Lung (tissue), 11 donors: ENCODE measurements at regions not wholly inside any gene's neighbourhood (a gene's known extent, or its start where the extent isn't known, plus 50 kb on each side); places are given as distances from the start of the nearest gene placed in this dataset.

ENCODE experiments used
- ATAC-seq: fragments of 200-7000 bp; cut with Tn5 transposase; one replicate; pipeline ENCODE4 v1.9.1; 2020; ENCODE audit warnings: moderate number of reproducible peaks; ENCODE audit not compliant: insufficient read depth, low FRiP score
- DNase-seq, 3 donors: peaks; one replicate each; pipeline ENCODE4 v3.0.0-alpha.2; 2013 to 2017
- H3K27ac ChIP-seq, 2 donors: one replicate each; pipeline ENCODE4 v1.5.1; 2013; ENCODE audit warnings: mild to moderate bottlenecking in 2 of 2, moderate library complexity in 2 of 2, control low read depth in 1 of 2, inconsistent platforms in 1 of 2, low read depth in 1 of 2, low read length in 1 of 2
- H3K27me3 ChIP-seq, 3 donors: one replicate each; pipeline ENCODE4 v1.5.1; 2013; ENCODE audit warnings: low read length in 2 of 3; ENCODE audit not compliant: control insufficient read depth in 3 of 3, insufficient read depth in 3 of 3
- H3K36me3 ChIP-seq, 4 donors: one replicate each; pipeline ENCODE4 v1.5.1; 2013; ENCODE audit warnings: low read length in 4 of 4, mild to moderate bottlenecking in 1 of 4, moderate library complexity in 1 of 4; ENCODE audit not compliant: control insufficient read depth in 4 of 4, insufficient read depth in 4 of 4
- H3K4me1 ChIP-seq, 5 donors: one replicate each; pipeline ENCODE4 v1.5.1; 2013; ENCODE audit warnings: low read length in 5 of 5, mild to moderate bottlenecking in 2 of 5, moderate library complexity in 1 of 5; ENCODE audit not compliant: control insufficient read depth in 5 of 5, insufficient read depth in 5 of 5
- H3K4me3 ChIP-seq: one replicate; pipeline ENCODE4 v1.5.1; 2013; ENCODE audit warnings: mild to moderate bottlenecking, control low read depth, moderate library complexity
- H3K9ac ChIP-seq, 2 donors: one replicate each; pipeline ENCODE4 v1.5.1; 2013; ENCODE audit warnings: low read length in 2 of 2, control low read depth in 1 of 2; ENCODE audit not compliant: insufficient read depth in 1 of 2
- H3K9me3 ChIP-seq, 4 donors: one replicate each; pipeline ENCODE4 v1.5.1; 2013; ENCODE audit warnings: low read length in 3 of 4, mild to moderate bottlenecking in 1 of 4, moderate library complexity in 1 of 4; ENCODE audit not compliant: control insufficient read depth in 4 of 4, insufficient read depth in 3 of 4
- CTCF ChIP-seq: IDR thresholded peaks from 2 replicates; pipeline ENCODE4 v1.5.1; 2012; ENCODE audit warnings: mild to moderate bottlenecking; ENCODE audit errors: control extremely low read depth, extremely low read depth
- WGBS, 2 donors: extraction: QIAGEN DNeasy Blood & Tissue Kit; methylation state at CpG; one replicate each; pipeline ENCODE4 v1.1.7; 2013; 5-methylcytosine and 5-hydroxymethylcytosine counted together
- donor health status: control.
- donor health status: control.
- donor health status: Bipolar disorder and iron deficiency.
- donor health status: healthy.
- donor health status: DM: yes; HTN: yes; CAD: no.

GRCh38 chr12:4210183-4210582 is 63.4 kb upstream of the CCND2 start:
- ATAC-seq (no peak), DNase-seq (peak in 1 of 3 donors; percentile 41)
- WGBS, 2 donors: 78 to 83% methylated on average over 4 of the region's 4 CpGs

GRCh38 chr12:4206470-4206869 is 67.1 kb upstream of the CCND2 start:
- ATAC-seq (no peak), DNase-seq (no peak)
- Histone ChIP-seq H3K27ac (no peak overlapping the region), H3K4me1 (peaks cover 0 to 5% (median 0%) of the 10 kb centered on the region in 5 donors), H3K4me3 (no peak overlapping the region), H3K36me3 (no peaks in the 10 kb centered on the region), H3K9ac (no peak overlapping the region), H3K27me3 (no peaks in the 10 kb centered on the region), H3K9me3 (no peaks in the 10 kb centered on the region)
- WGBS, 2 donors: 86 to 88% methylated on average over 9 of the region's 9 CpGs
- TF ChIP-seq CTCF: no peak

More at GRCh38 chr12:4210183-4210582, 63.4 kb upstream of the CCND2 start:
- Histone ChIP-seq H3K4me1 (peaks cover 0 to 7% (median 0%) of the 10 kb centered on the region in 5 donors), H3K27ac (no peak overlapping the region), H3K4me3 (no peak overlapping the region), H3K27me3 (no peaks in the 10 kb centered on the region), H3K9me3 (no peaks in the 10 kb centered on the region), H3K36me3 (no peaks in the 10 kb centered on the region), H3K9ac (no peak overlapping the region)
- no peak for TF ChIP-seq CTCF

GRCh38 chr12:4203772-4204376 is 69.7 kb upstream of the CCND2 start:
- Histone ChIP-seq H3K27me3 (peaks cover 0 to 9% (median 0%) of the 10 kb centered on the region in 3 donors), H3K4me3 (no peak overlapping the region), H3K27ac (no peak overlapping the region), H3K9me3 (no peaks in the 10 kb centered on the region), H3K9ac (no peak overlapping the region), H3K36me3 (no peaks in the 10 kb centered on the region), H3K4me1 (no peaks in the 10 kb centered on the region)
- ATAC-seq: no peak
- 44 to 66% methylated on average over 3 of the region's 3 CpGs for WGBS, 2 donors
- TF ChIP-seq CTCF: no peak
- DNase-seq: no peak

GRCh38 chr12:4202918-4203317 is 70.6 kb upstream of the CCND2 start:
- DNase-seq (no peak), ATAC-seq (no peak)
- H3K4me3 ChIP-seq: peak overlapping the region; percentile 8
- no peak overlapping the region for H3K27ac ChIP-seq
- no peak overlapping the region for H3K9ac ChIP-seq
- no peaks in the 10 kb centered on the region for H3K36me3 ChIP-seq
- WGBS, 2 donors: 47 to 61% methylated on average over 5 of the region's 5 CpGs
- TF ChIP-seq CTCF: no peak
- no peaks in the 10 kb centered on the region for H3K4me1 ChIP-seq
- no peaks in the 10 kb centered on the region for H3K9me3 ChIP-seq
- peaks cover 0 to 9% (median 2%) of the 10 kb centered on the region in 3 donors for H3K27me3 ChIP-seq
